ENCODE measurements at regions not wholly inside any gene's neighbourhood (a gene's known extent, or its start where the extent isn't known, plus 50 kb on each side); places are given as distances from the start of the nearest gene placed in this dataset.

GRCh38 chr2:177098001-177098613 is 114.5 kb upstream of the HNRNPA3 start:
- no peak for DNase-seq

GRCh38 chr2:177101930-177102329 is 110.7 kb upstream of the HNRNPA3 start:
- no peak for DNase-seq

DNA sequence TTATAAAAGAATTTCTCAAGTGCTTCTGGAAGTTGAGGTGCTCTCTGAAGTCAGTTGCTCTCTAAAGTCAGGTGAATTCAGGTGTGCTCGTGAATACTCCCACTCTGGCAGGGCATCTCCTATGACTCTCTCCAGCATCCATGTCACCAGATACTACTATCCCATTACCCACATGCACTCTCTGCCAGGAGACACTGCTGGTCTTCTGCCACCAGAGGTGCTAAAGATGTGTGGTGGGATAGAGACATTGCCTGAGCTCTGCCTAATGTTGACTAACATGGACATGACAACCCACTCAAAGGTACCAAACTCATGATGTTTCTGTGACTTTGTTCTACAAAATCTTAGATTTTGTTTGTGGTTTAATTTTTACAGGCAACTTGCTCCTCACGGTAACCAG is 106.4 kb upstream of the HNRNPA3 start:
- DNase-seq = no peak

GRCh38 chr2:177108890-177109289 is 103.7 kb upstream of the HNRNPA3 start:
- DNase-seq = no peak

- DNase-seq = no peak
These were observed 97.9 kb upstream of the HNRNPA3 start for GRCh38 chr2:177114712-177115111.

GRCh38 chr2:177117755-177118154 is 94.8 kb upstream of the HNRNPA3 start:
- DNase-seq = no peak

GRCh38 chr2:177118636-177119035 is 94.0 kb upstream of the HNRNPA3 start:
- DNase-seq = no peak

GRCh38 chr2:177119099-177119498 is 93.5 kb upstream of the HNRNPA3 start:
- DNase-seq = no peak

DNA sequence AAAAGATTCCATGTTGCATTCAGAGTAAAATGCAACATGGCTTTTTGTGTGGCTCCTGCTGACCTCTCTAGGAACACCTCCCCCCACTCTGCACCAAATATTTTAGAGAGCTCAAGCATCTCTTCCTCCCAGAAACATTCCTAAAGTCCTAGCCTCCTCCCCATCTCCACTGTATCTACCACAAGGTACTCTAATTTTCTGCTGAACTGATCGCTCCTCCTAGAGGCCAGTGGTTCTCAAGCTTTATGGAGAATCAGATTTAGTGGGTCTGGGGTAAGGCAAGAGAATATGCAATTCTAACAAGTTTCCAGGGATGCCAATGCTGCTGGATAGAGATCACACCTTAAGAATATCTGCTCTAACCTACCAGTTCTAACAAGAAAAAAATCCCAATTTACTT is 89.5 kb upstream of the HNRNPA3 start:
- no peak for DNase-seq

DNA sequence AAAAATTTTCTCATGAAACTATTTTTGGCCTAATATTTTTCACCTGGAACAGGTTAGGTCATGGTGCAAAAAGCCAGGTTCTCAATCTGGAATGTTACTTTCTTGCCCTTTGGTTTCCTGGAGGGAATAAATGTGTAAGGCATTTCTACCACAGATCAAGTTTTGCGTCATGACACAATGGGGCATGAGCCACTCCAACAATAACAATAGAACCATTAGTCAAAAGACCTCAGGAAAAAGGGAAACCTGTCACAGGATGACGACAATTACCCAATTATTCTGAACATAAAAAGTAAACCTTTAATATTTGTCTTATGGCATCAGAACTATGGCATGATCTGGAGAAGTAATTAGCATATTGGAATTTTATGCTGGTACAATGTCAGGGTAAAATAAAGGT is 88.2 kb upstream of the HNRNPA3 start:
- no peak for DNase-seq

- no peak for DNase-seq
These were observed 84.8 kb upstream of the HNRNPA3 start for GRCh38 chr2:177127821-177128220.

DNA sequence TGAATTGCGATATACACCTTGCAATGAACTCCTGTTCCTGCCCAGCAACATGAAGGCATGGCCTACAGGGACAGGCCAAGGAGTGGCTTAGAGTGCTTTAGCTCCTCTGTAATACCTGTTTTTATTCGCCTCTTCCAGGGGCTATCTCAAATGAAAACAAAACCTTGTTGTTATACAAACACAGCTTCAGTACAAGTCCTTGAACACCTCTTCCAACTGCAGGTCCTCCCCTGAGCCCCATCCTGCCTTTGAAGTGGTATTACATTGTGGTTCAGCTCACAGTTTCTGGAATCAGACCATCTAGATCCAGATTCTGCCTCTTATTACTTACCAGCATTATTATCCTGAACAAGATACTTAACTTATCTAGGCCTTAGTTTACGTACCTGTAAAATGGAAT is 83.0 kb upstream of the HNRNPA3 start:
- DNase-seq = no peak

DNA sequence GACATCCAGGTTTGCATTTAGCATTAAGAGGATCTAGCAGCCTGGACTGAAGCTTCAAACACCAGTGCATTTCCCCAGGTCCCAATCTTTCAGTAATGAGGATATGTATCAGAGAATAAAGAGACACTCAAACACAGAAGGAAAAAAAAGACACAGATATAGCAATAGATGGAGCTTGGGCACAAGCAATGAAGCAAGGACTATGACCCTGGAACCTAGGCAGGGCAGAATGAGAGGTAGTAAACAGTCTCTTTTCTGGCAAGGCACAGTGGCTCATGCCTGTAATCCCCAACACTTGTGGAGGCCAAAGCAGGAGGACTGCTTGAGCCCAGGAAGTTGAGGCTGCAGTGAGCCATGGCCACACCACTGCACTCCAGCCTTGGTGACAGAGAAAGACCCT is 80.7 kb upstream of the HNRNPA3 start:
- DNase-seq = no peak

DNA sequence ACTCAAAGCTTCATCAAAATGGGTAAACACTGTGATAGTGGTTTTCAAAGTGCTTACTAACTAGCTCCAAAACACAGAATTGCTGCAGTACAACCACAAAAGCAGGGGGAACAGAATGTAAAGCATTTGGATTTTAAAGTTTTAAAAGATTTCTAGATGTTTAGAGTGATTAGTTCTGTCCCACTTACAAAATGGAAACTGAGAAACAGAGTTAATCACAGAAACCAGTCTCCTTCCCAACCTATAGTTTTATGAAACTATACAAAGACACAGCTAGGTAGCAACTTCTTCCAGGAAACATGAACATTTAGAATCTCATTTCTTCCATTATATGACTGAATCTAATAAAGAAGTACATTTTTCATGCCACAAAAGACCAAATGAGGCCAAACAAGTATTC is 73.8 kb upstream of the HNRNPA3 start:
- DNase-seq = no peak

DNA sequence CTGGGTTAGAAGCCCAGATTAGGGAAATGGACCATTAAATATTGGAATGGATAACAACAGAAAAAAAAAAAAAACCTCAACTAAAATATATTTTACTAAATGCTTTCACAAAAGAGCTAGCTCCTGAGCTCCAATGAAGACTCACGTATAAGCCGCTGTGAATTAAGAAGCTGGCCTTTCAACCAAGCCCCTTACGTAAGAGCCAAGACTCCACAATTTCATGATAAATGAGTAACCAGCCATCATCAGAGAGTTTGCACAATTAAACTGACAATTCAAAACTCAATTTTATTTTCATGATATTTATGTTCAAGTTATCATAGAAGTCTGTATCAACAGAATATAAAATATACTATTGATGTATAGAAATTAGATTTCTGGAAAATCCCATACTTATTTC is 70.7 kb upstream of the HNRNPA3 start:
- no peak for DNase-seq

GRCh38 chr2:177143444-177143843 is 69.2 kb upstream of the HNRNPA3 start:
- no peak for DNase-seq

GRCh38 chr2:177147093-177147694 is 65.4 kb upstream of the HNRNPA3 start:
- DNase-seq = no peak

- DNase-seq = no peak
These were observed 64.7 kb upstream of the HNRNPA3 start for GRCh38 chr2:177147834-177148445.

- peak; percentile 69 for DNase-seq
These were observed 64.0 kb upstream of the HNRNPA3 start for GRCh38 chr2:177148477-177149154.

DNA sequence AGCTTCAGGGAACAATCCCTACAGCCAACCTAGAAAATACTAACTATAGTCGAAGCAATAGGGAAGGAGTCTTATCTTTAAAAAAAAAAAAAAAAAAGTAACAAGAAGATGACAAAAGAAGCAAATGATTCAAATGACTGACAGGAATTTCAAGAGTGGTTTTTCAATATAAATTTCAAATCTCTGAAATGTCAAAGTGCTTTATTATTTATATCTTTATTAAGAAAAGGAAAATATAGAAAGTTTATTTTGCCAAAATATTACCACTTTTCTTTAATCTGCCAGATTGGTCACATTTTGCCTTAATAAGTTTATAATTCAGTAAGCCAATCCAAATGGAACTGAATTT is 63.5 kb upstream of the HNRNPA3 start:
- DNase-seq = no peak

DNA sequence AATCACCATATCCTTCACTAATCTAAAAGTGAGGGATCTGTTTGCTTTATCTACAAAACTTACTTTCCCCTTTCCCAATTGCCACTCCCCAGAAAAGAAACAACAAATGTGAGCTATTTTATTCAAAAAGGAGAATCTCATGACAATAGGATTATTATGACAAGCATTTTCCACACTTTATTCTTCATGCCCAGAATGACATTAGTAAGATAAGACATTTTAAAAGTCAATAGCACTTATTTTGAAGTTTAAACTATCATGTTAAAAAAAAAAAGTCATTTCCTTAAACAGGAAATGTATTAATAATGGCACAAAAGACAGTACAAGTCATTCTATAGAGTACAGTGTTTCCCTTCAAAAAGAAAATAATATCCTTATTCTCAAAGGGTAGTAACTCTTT is 58.8 kb upstream of the HNRNPA3 start:
- DNase-seq = no peak

- DNase-seq = no peak
These were observed 57.8 kb upstream of the HNRNPA3 start for GRCh38 chr2:177154809-177155208.

DNA sequence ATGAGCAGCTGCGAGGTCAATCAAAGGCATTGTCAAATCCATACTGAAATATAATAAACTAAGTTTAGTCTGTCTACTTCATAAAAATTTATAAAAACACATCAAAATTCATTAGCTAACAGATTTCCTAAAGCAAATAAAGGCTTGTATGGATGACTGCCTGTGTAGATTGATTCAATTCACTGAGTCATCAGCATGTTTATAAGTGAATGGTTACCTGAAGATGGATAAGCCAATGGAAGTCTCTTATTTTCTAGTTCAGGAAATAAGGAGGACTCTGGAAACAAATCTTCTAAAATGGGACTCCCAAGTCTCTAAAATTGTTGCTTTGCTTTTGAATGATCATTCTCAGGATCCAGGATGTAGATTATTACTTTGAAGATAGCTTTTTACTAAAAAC is 57.0 kb upstream of the HNRNPA3 start:
- no peak for DNase-seq

DNA sequence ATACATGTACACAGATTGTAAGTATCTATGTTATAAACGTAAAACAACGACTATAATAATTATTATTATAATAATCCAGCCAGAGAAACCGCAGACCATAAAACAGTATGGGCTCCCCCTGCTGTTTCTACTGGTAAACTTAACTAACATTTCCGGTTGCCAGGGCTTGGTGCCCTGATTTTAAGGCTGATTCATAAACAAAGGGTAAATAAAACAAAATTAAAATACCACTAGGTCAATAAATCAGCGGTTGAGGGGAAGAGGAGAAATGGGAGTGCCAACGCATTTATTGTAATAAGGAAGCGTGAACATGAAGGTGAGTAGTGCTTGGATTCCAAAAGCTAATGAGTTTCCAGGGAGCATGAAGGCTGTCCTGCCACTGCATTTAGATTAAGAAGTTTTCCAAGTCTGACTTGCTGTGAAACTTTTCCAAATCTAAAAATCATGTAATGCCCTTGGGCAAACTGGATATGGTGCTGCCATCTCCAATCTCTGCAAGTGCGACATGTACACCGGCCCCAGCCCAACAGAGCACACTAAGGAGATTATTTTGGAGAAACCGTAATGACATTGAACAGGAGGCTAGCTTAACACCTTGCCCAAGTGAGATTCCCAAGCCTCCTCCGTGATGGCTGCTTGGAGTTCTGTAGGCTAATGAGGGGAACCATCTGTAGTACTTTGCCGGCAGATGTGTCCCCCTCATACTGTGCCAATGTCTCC is 50.7 kb upstream of the HNRNPA3 start:
- no peak for DNase-seq
